ENCODE measurements at regions not wholly inside any gene's neighbourhood (a gene's known extent, or its start where the extent isn't known, plus 50 kb on each side); places are given as distances from the start of the nearest gene placed in this dataset.

- no peaks in the 10 kb centered on the region for H3K27me3 ChIP-seq
- DNase-seq: no peak
- H3K4me3 ChIP-seq: no peak overlapping the region
- intact Hi-C loops (cut with DNase I): no loop called here
- WGBS, 2 donors: 79% methylated on average over 6 of the region's 6 CpGs
- H3K36me3 ChIP-seq: no peaks in the 10 kb centered on the region
- H3K4me1 ChIP-seq: no peaks in the 10 kb centered on the region
- no peak overlapping the region for H3K27ac ChIP-seq
- no peaks in the 10 kb centered on the region for H3K9me3 ChIP-seq
- TF ChIP-seq POLR2A (IDR thresholded peaks at IDR 0.05) (no peak), POLR2AphosphoS5 (IDR thresholded peaks at IDR 0.05) (no peak), CTCF (IDR thresholded peaks at IDR 0.05) (no peak), EP300 (IDR thresholded peaks at IDR 0.05) (no peak)
Measured at GRCh38 chr18:2391470-2391869, 179.8 kb downstream of the METTL4 start.

- H3K27ac ChIP-seq: no peak overlapping the region
- no peak overlapping the region for H3K4me3 ChIP-seq
- no peaks in the 10 kb centered on the region for H3K27me3 ChIP-seq
- H3K9me3 ChIP-seq: no peaks in the 10 kb centered on the region
- no peaks in the 10 kb centered on the region for H3K36me3 ChIP-seq
- no peak for DNase-seq
- intact Hi-C loops (cut with DNase I): no loop called here
- 26 to 60% methylated on average over 2 of the region's 2 CpGs for WGBS, 2 donors
- no peaks in the 10 kb centered on the region for H3K4me1 ChIP-seq
- no peak for TF ChIP-seq POLR2AphosphoS5 (IDR thresholded peaks at IDR 0.05)
- no peak for TF ChIP-seq CTCF (IDR thresholded peaks at IDR 0.05)
- TF ChIP-seq EP300 (IDR thresholded peaks at IDR 0.05): no peak
- TF ChIP-seq POLR2A (IDR thresholded peaks at IDR 0.05): no peak
Measured at GRCh38 chr18:2392446-2392845, 178.9 kb downstream of the METTL4 start.

- DNase-seq: no peak
- no peaks in the 10 kb centered on the region for H3K36me3 ChIP-seq
- no peaks in the 10 kb centered on the region for H3K9me3 ChIP-seq
- intact Hi-C loops (cut with DNase I): no loop called here
- H3K4me1 ChIP-seq: no peaks in the 10 kb centered on the region
- TF ChIP-seq POLR2AphosphoS5 (IDR thresholded peaks at IDR 0.05) (no peak), EP300 (IDR thresholded peaks at IDR 0.05) (no peak), CTCF (IDR thresholded peaks at IDR 0.05) (no peak), POLR2A (IDR thresholded peaks at IDR 0.05) (no peak)
- no peak overlapping the region for H3K4me3 ChIP-seq
- H3K27me3 ChIP-seq: no peaks in the 10 kb centered on the region
- no peak overlapping the region for H3K27ac ChIP-seq
- WGBS, 2 donors: 81 to 84% methylated on average over 7 of the region's 7 CpGs
Measured at GRCh38 chr18:2394684-2395083, 176.6 kb downstream of the METTL4 start.

GRCh38 chr18:2395427-2396161 is 175.7 kb downstream of the METTL4 start:
- WGBS, 2 donors: 30 to 64% methylated on average over 3 of the region's 3 CpGs
- Histone ChIP-seq H3K9me3 (no peaks in the 10 kb centered on the region), H3K4me3 (no peak overlapping the region), H3K27ac (no peak overlapping the region), H3K4me1 (no peaks in the 10 kb centered on the region), H3K27me3 (no peaks in the 10 kb centered on the region), H3K36me3 (no peaks in the 10 kb centered on the region)
- DNase-seq: no peak
- TF ChIP-seq CTCF (IDR thresholded peaks at IDR 0.05) (no peak), POLR2A (IDR thresholded peaks at IDR 0.05) (no peak), POLR2AphosphoS5 (IDR thresholded peaks at IDR 0.05) (no peak), EP300 (IDR thresholded peaks at IDR 0.05) (no peak)
- intact Hi-C loops (cut with DNase I): no loop called here

GRCh38 chr18:2396162-2396505 is 175.2 kb downstream of the METTL4 start:
- DNase-seq: no peak
- intact Hi-C loops (cut with DNase I): no loop called here

More at GRCh38 chr18:2396162-2396505, 175.2 kb downstream of the METTL4 start:
- H3K4me3 ChIP-seq: no peak overlapping the region
- H3K27ac ChIP-seq: no peak overlapping the region
- H3K4me1 ChIP-seq: no peaks in the 10 kb centered on the region
- H3K27me3 ChIP-seq: no peaks in the 10 kb centered on the region
- TF ChIP-seq CTCF (IDR thresholded peaks at IDR 0.05) (no peak), EP300 (IDR thresholded peaks at IDR 0.05) (no peak), POLR2A (IDR thresholded peaks at IDR 0.05) (no peak), POLR2AphosphoS5 (IDR thresholded peaks at IDR 0.05) (no peak)
- no peaks in the 10 kb centered on the region for H3K36me3 ChIP-seq
- 39 to 73% methylated on average over 2 of the region's 2 CpGs for WGBS, 2 donors
- H3K9me3 ChIP-seq: no peaks in the 10 kb centered on the region

Data from sigmoid colon (tissue), 6 donors.